A549 (cell line): ENCODE measurements at regions not wholly inside any gene's neighbourhood (a gene's known extent, or its start where the extent isn't known, plus 50 kb on each side); places are given as distances from the start of the nearest gene placed in this dataset.
"Not testable (repeated sequence)": the region's sequence is repeated elsewhere in the genome, so short reads cannot be mapped to it uniquely, and the experiment has no call there.

Source experiments
- EP300 ChIP-seq, 2 experiments: fragments of >200 bp; sonication (Bioruptor Twin); formaldehyde crosslinking; IDR thresholded peaks; 2 replicates in 1 of 2; 3 replicates in 1 of 2; pipeline ENCODE4 v1.6.1; 2016 to 2017
- GATA3 ChIP-seq: IDR thresholded peaks from 2 replicates; pipeline ENCODE4 v1.6.1; 2012; ENCODE audit warnings: borderline replicate concordance
- JUNB ChIP-seq: fragments of >200 bp; sonication (Bioruptor Twin); formaldehyde crosslinking; IDR thresholded peaks from 2 replicates; pipeline ENCODE4 v1.6.1; 2016
- NR3C1 ChIP-seq: fragments of >200 bp; sonication (Bioruptor Twin); formaldehyde crosslinking; IDR thresholded peaks from 3 replicates; pipeline ENCODE4 v1.6.1; 2017
- SMC3 ChIP-seq: fragments of >200 bp; sonication (Bioruptor Twin); formaldehyde crosslinking; IDR thresholded peaks from 3 replicates; pipeline ENCODE4 v1.6.1; 2018; ENCODE audit warnings: inconsistent platforms
- TF ChIP-seq, protein P1 (sequence below): fragments of 200-600 bp; sonication (generic); IDR thresholded peaks from 2 replicates; pipeline ENCODE4 v1.6.1; 2016; ENCODE audit warnings: antibody characterized with exemption, mild to moderate bottlenecking, moderate library complexity
- TF ChIP-seq, protein P2 (sequence below): fragments of >200 bp; sonication (Bioruptor Twin); formaldehyde crosslinking; IDR thresholded peaks from 3 replicates; pipeline ENCODE4 v1.5.1; 2016
- TF ChIP-seq, protein P3 (sequence below): fragments of 150-350 bp; IDR thresholded peaks from 2 replicates; pipeline ENCODE4 v1.6.1; 2014; ENCODE audit warnings: low read depth, mild to moderate bottlenecking, low read length

DNA sequence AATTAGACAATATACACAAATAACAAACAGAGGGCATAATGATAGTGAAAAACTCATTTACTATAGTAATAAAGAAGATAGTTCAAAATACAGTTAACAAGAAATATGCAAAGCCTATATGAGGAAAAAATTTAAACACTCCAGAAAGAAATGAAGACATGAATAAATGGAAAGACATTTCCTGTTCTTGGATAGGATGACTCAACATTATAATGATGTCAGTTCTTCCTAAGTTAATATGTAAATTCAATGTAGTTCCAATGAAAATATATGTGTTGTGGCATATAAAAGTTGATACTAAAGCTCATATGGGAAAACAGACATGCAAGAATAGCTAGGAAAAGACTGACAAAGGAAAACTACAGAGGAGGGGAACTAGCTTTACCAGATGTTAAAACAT lies 63.5 kb downstream of the SYT15B start:
- TF ChIP-seq, protein P1, sequence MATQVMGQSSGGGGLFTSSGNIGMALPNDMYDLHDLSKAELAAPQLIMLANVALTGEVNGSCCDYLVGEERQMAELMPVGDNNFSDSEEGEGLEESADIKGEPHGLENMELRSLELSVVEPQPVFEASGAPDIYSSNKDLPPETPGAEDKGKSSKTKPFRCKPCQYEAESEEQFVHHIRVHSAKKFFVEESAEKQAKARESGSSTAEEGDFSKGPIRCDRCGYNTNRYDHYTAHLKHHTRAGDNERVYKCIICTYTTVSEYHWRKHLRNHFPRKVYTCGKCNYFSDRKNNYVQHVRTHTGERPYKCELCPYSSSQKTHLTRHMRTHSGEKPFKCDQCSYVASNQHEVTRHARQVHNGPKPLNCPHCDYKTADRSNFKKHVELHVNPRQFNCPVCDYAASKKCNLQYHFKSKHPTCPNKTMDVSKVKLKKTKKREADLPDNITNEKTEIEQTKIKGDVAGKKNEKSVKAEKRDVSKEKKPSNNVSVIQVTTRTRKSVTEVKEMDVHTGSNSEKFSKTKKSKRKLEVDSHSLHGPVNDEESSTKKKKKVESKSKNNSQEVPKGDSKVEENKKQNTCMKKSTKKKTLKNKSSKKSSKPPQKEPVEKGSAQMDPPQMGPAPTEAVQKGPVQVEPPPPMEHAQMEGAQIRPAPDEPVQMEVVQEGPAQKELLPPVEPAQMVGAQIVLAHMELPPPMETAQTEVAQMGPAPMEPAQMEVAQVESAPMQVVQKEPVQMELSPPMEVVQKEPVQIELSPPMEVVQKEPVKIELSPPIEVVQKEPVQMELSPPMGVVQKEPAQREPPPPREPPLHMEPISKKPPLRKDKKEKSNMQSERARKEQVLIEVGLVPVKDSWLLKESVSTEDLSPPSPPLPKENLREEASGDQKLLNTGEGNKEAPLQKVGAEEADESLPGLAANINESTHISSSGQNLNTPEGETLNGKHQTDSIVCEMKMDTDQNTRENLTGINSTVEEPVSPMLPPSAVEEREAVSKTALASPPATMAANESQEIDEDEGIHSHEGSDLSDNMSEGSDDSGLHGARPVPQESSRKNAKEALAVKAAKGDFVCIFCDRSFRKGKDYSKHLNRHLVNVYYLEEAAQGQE, result not testable (repeated sequence)
- not testable (repeated sequence) for TF ChIP-seq EP300 (IDR thresholded peaks at IDR 0.05); NR3C1; GATA3; JUNB; SMC3
- TF ChIP-seq, protein P2, sequence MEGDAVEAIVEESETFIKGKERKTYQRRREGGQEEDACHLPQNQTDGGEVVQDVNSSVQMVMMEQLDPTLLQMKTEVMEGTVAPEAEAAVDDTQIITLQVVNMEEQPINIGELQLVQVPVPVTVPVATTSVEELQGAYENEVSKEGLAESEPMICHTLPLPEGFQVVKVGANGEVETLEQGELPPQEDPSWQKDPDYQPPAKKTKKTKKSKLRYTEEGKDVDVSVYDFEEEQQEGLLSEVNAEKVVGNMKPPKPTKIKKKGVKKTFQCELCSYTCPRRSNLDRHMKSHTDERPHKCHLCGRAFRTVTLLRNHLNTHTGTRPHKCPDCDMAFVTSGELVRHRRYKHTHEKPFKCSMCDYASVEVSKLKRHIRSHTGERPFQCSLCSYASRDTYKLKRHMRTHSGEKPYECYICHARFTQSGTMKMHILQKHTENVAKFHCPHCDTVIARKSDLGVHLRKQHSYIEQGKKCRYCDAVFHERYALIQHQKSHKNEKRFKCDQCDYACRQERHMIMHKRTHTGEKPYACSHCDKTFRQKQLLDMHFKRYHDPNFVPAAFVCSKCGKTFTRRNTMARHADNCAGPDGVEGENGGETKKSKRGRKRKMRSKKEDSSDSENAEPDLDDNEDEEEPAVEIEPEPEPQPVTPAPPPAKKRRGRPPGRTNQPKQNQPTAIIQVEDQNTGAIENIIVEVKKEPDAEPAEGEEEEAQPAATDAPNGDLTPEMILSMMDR, result not testable (repeated sequence)
- TF ChIP-seq, protein P3, sequence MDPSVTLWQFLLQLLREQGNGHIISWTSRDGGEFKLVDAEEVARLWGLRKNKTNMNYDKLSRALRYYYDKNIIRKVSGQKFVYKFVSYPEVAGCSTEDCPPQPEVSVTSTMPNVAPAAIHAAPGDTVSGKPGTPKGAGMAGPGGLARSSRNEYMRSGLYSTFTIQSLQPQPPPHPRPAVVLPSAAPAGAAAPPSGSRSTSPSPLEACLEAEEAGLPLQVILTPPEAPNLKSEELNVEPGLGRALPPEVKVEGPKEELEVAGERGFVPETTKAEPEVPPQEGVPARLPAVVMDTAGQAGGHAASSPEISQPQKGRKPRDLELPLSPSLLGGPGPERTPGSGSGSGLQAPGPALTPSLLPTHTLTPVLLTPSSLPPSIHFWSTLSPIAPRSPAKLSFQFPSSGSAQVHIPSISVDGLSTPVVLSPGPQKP, result not testable (repeated sequence)
